HEK293T (cell line): ENCODE measurements at regions not wholly inside any gene's neighbourhood (a gene's known extent, or its start where the extent isn't known, plus 50 kb on each side); places are given as distances from the start of the nearest gene placed in this dataset.

ENCODE experiments used
- CTCF ChIA-PET: fragments of 350-600 bp; formaldehyde crosslinking; extraction: SDS; loops from one replicate; lab custom pipeline; 2021; ENCODE audit warnings: antibody characterized with exemption, inconsistent platforms; lab: Yijun Ruan, JAX
- POLR2A ChIA-PET: fragments of 350-600 bp; formaldehyde crosslinking; extraction: SDS; loops from one replicate; lab custom pipeline; 2020; ENCODE audit warnings: antibody characterized with exemption, inconsistent platforms; lab: Yijun Ruan, JAX
- DNase-seq: peaks from one replicate; pipeline ENCODE4 v3.0.0; 2012; ENCODE audit warnings: mixed read lengths; ENCODE audit errors: extremely low spot score
- ARNT ChIP-seq: fragments of 450-650 bp; IDR thresholded peaks from 2 replicates; pipeline ENCODE4 v1.6.1; 2017; ENCODE audit warnings: mild to moderate bottlenecking
- BHLHE40 ChIP-seq: fragments of 450-650 bp; IDR thresholded peaks from 2 replicates; pipeline ENCODE4 v1.6.1; 2016; ENCODE audit warnings: mild to moderate bottlenecking, moderate library complexity, borderline replicate concordance
- CTBP1 ChIP-seq: fragments of 450-650 bp; IDR thresholded peaks from 2 replicates; pipeline ENCODE4 v1.6.1; 2016; ENCODE audit warnings: borderline replicate concordance
- ELF4 ChIP-seq: fragments of 450-650 bp; IDR thresholded peaks from 2 replicates; pipeline ENCODE4 v1.6.1; 2017; ENCODE audit warnings: antibody characterized with exemption
- FOXA1 ChIP-seq: fragments of 450-650 bp; IDR thresholded peaks from 2 replicates; pipeline ENCODE4 v1.6.1; 2016; ENCODE audit warnings: mild to moderate bottlenecking
- FOXK2 ChIP-seq: fragments of 450-650 bp; IDR thresholded peaks from 2 replicates; pipeline ENCODE4 v1.6.1; 2016; ENCODE audit warnings: mild to moderate bottlenecking
- FOXM1 ChIP-seq: fragments of 450-650 bp; IDR thresholded peaks from 2 replicates; pipeline ENCODE4 v1.6.1; 2017; ENCODE audit warnings: mild to moderate bottlenecking, borderline replicate concordance
- HDGF ChIP-seq: fragments of 450-650 bp; IDR thresholded peaks from 2 replicates; pipeline ENCODE4 v1.6.1; 2017; ENCODE audit warnings: antibody characterized with exemption, borderline replicate concordance
- L3MBTL2 ChIP-seq: fragments of 450-650 bp; conservative IDR thresholded peaks from 2 replicates; pipeline ENCODE4 v1.6.1; 2016; ENCODE audit warnings: mild to moderate bottlenecking
- LEF1 ChIP-seq: fragments of 450-650 bp; IDR thresholded peaks from 2 replicates; pipeline ENCODE4 v1.6.1; 2017; ENCODE audit warnings: mild to moderate bottlenecking, borderline replicate concordance
- NFRKB ChIP-seq: fragments of 450-650 bp; IDR thresholded peaks from 2 replicates; pipeline ENCODE4 v1.6.1; 2016; ENCODE audit warnings: mild to moderate bottlenecking, moderate library complexity
- PKNOX1 ChIP-seq: fragments of 450-650 bp; IDR thresholded peaks from 2 replicates; pipeline ENCODE4 v1.6.1; 2016
- SP1 ChIP-seq: fragments of 450-650 bp; IDR thresholded peaks from 2 replicates; pipeline ENCODE4 v1.6.1; 2017
- SUZ12 ChIP-seq: fragments of 450-650 bp; IDR thresholded peaks from 2 replicates; pipeline ENCODE4 v1.6.1; 2016; ENCODE audit warnings: mild to moderate bottlenecking
- TARDBP ChIP-seq: fragments of 450-650 bp; IDR thresholded peaks from 2 replicates; pipeline ENCODE4 v1.6.1; 2016
- ZNF384 ChIP-seq: fragments of 450-650 bp; IDR thresholded peaks from 2 replicates; pipeline ENCODE4 v1.6.1; 2016

- no peak for DNase-seq
- CTCF ChIA-PET: no interaction called here
- POLR2A ChIA-PET: no interaction called here
- TF ChIP-seq L3MBTL2 (no peak), ZNF384 (no peak), FOXA1 (no peak), FOXK2 (no peak), SUZ12 (no peak), CTBP1 (no peak), TARDBP (no peak), ARNT (no peak), PKNOX1 (no peak), HDGF (no peak)
Observed at GRCh38 chr16:51658531-51658930, 507.5 kb upstream of the SALL1 start.

- POLR2A ChIA-PET: no interaction called here
- TF ChIP-seq SUZ12 (no peak), TARDBP (no peak), ELF4 (no peak), FOXK2 (no peak), ARNT (no peak), BHLHE40 (no peak), FOXA1 (no peak), SP1 (no peak), ZNF384 (no peak), L3MBTL2 (no peak), NFRKB (no peak), PKNOX1 (no peak), HDGF (no peak), FOXM1 (no peak), LEF1 (no peak), CTBP1 (no peak)
- no peak for DNase-seq
- CTCF ChIA-PET: no interaction called here
Observed at GRCh38 chr16:51657848-51658247, 506.8 kb upstream of the SALL1 start.

- ChIA-PET CTCF (no interaction called here), POLR2A (no interaction called here)
- TF ChIP-seq BHLHE40 (no peak), ARNT (no peak), SUZ12 (no peak), NFRKB (no peak), FOXK2 (no peak), TARDBP (no peak), ZNF384 (no peak), FOXM1 (no peak)
- DNase-seq: no peak
Observed at GRCh38 chr16:51655249-51655648, 504.2 kb upstream of the SALL1 start.

- ChIA-PET POLR2A (interaction anchor here (1.0 kb wide), 1 partner anchor 16 kb away, joined by 3 read pairs; no protein-coding TSS in a partner anchor), CTCF (no interaction called here)
- no peak for DNase-seq
- TF ChIP-seq ELF4 (no peak), NFRKB (no peak), SUZ12 (no peak), HDGF (no peak), LEF1 (no peak), L3MBTL2 (no peak), SP1 (no peak), ARNT (no peak), FOXA1 (no peak), BHLHE40 (no peak), PKNOX1 (no peak), FOXK2 (no peak), ZNF384 (no peak), CTBP1 (no peak)
Observed at GRCh38 chr16:51651061-51651466, 500.0 kb upstream of the SALL1 start.

- CTCF ChIA-PET: no interaction called here
- no peak for DNase-seq
- no peak for TF ChIP-seq NFRKB
- TF ChIP-seq SUZ12: no peak
- POLR2A ChIA-PET: no interaction called here
Observed at GRCh38 chr16:51649631-51650030, 498.6 kb upstream of the SALL1 start.

- CTCF ChIA-PET: no interaction called here
- no peak for DNase-seq
- TF ChIP-seq FOXA1 (no peak), ZNF384 (no peak), FOXK2 (no peak), NFRKB (no peak), BHLHE40 (no peak), ELF4 (no peak), SUZ12 (no peak), L3MBTL2 (no peak), SP1 (no peak), CTBP1 (no peak), PKNOX1 (no peak), FOXM1 (no peak), TARDBP (no peak), ARNT (no peak)
- POLR2A ChIA-PET: no interaction called here
Observed at GRCh38 chr16:51648526-51648925, 497.5 kb upstream of the SALL1 start.
